Endothelial cell of umbilical vein (primary cell): ENCODE measurements at regions not wholly inside any gene's neighbourhood (a gene's known extent, or its start where the extent isn't known, plus 50 kb on each side); places are given as distances from the start of the nearest gene placed in this dataset.

Experiments
- BruUV-seq: library from RNA; stranded (reverse); fragments of 400-500 nt; replicated peaks from 2 replicates; lab custom pipeline; 2021; lab: Mats Ljungman, UMichigan
- CTCF ChIA-PET: fragments of 300-600, 350-600 bp; sonication (Branson Sonifier 250); formaldehyde crosslinking; loops from one replicate; lab custom pipeline; 2021; ENCODE audit warnings: antibody characterized with exemption, inconsistent platforms; lab: Charles Lee
- POLR2A ChIA-PET: fragments of 300-600, 350-600 bp; sonication (Branson Sonifier 250); formaldehyde crosslinking; loops from one replicate; lab custom pipeline; 2021; ENCODE audit warnings: antibody characterized with exemption, inconsistent platforms; lab: Charles Lee
- DNase-seq: peaks from one replicate; pipeline ENCODE4 v3.0.0-alpha.2; 2011; ENCODE audit warnings: low read depth, low spot score
- FAIRE-seq: peaks from 2 replicates; lab custom pipeline; 2011; peaks lifted over from hg19 to GRCh38; lab: Jason Lieb, UNC
- H2AFZ ChIP-seq: 2 replicates; pipeline ENCODE4 v1.6.0; 2012; ENCODE audit warnings: low read depth, low read length, control low read depth, inconsistent platforms
- H3K27ac ChIP-seq: 2 replicates; pipeline ENCODE4 v1.5.1; 2011; ENCODE audit warnings: low read depth, mild to moderate bottlenecking, control low read depth, low read length, moderate library complexity; ENCODE audit not compliant: insufficient read depth
- H3K27me3 ChIP-seq, 2 experiments: 2 replicates each; pipeline versions ENCODE4 v1.6.0 to v1.6.1; 2011; ENCODE audit warnings: low read length in 2 of 2, mixed read lengths in 1 of 2; ENCODE audit not compliant: control insufficient read depth in 2 of 2, insufficient read depth in 2 of 2
- H3K36me3 ChIP-seq, 2 experiments: 2 replicates in 1 of 2; 3 replicates in 1 of 2; pipeline ENCODE4 v1.5.1; 2011; ENCODE audit warnings: low read length in 2 of 2, mild to moderate bottlenecking in 1 of 2, moderate library complexity in 1 of 2; ENCODE audit not compliant: control insufficient read depth in 2 of 2, insufficient read depth in 2 of 2; ENCODE audit errors: extremely low read depth in 1 of 2
- H3K4me1 ChIP-seq: 3 replicates; pipeline ENCODE4 v1.5.1; 2011; ENCODE audit warnings: mild to moderate bottlenecking, low read length; ENCODE audit not compliant: control insufficient read depth, insufficient read depth; ENCODE audit errors: extremely low read depth
- H3K4me2 ChIP-seq: 2 replicates; pipeline ENCODE4 v1.6.1; 2011; ENCODE audit warnings: low read length, control low read depth, mixed read lengths; ENCODE audit not compliant: insufficient read depth
- H3K4me3 ChIP-seq, 3 experiments: fragments of 200-600 bp in 1 of 3; sonication (generic), shearing (Covaris generic) in 1 of 3; replicated peaks in 1 of 3; 2 replicates each; pipeline ENCODE4 v1.5.1; 2011 to 2016; ENCODE audit warnings: control low read depth in 3 of 3, low read length in 3 of 3, mild to moderate bottlenecking in 2 of 3, inconsistent platforms in 1 of 3, low read depth in 1 of 3, moderate library complexity in 1 of 3; ENCODE audit not compliant: insufficient read depth in 1 of 3
- H3K79me2 ChIP-seq: 2 replicates; pipeline ENCODE4 v1.6.0; 2012; ENCODE audit warnings: low read length, inconsistent platforms; ENCODE audit not compliant: control insufficient read depth, insufficient read depth
- H3K9ac ChIP-seq: replicated peaks from 2 replicates; pipeline ENCODE3; 2011; ENCODE audit warnings: low read length, control low read depth; ENCODE audit not compliant: insufficient read depth; ENCODE audit errors: extremely low read depth
- H3K9me1 ChIP-seq: replicated peaks from 3 replicates; pipeline ENCODE4 v1.6.0; 2011; ENCODE audit warnings: mild to moderate bottlenecking, low read length; ENCODE audit not compliant: control insufficient read depth, insufficient read depth; ENCODE audit errors: extremely low read depth
- H3K9me3 ChIP-seq: replicated peaks from 2 replicates; pipeline ENCODE4 v1.5.1; 2012; ENCODE audit warnings: low read length, inconsistent platforms; ENCODE audit not compliant: control insufficient read depth, insufficient read depth
- H4K20me1 ChIP-seq: replicated peaks from 2 replicates; pipeline ENCODE3; 2011; ENCODE audit warnings: mild to moderate bottlenecking, low read length; ENCODE audit not compliant: control insufficient read depth, insufficient read depth; ENCODE audit errors: extremely low read depth
- EZH2 ChIP-seq: IDR thresholded peaks from 2 replicates; pipeline ENCODE4 v1.6.1; 2012; ENCODE audit warnings: borderline replicate concordance, low read depth, mild to moderate bottlenecking, moderate library complexity, low read length, inconsistent platforms; ENCODE audit not compliant: severe bottlenecking
- FOS ChIP-seq: IDR thresholded peaks from 2 replicates; pipeline ENCODE4 v1.6.1; 2011; ENCODE audit warnings: mild to moderate bottlenecking, low read length, moderate library complexity, borderline replicate concordance; ENCODE audit not compliant: insufficient read depth
- GATA2 ChIP-seq: IDR thresholded peaks from 2 replicates; pipeline ENCODE4 v1.7.0; 2011; ENCODE audit warnings: low read depth, mild to moderate bottlenecking, moderate library complexity, mixed read lengths, low read length; ENCODE audit not compliant: insufficient read length, insufficient read depth
- JUN ChIP-seq: IDR thresholded peaks from 2 replicates; pipeline ENCODE4 v1.6.1; 2011; ENCODE audit warnings: borderline replicate concordance, low read depth; ENCODE audit not compliant: insufficient read length, insufficient read depth
- dilution Hi-C: fragments of 300-500 bp; cut with MboI; formaldehyde crosslinking; loops from one replicate; pipeline ENCODE4 v1.15.0; 2019; ENCODE audit warnings: low sequenced_read_pairs; ENCODE audit not compliant: extremely low pct_ligation_motif_present
- intact Hi-C: fragments of 100-400 bp; cut with micrococcal nuclease; formaldehyde crosslinking; loops from one replicate; pipeline ENCODE4 v1.10.0; 2022
- TF ChIP-seq, protein P1 (sequence below): IDR thresholded peaks from 2 replicates; pipeline ENCODE4 v1.6.1; 2011; ENCODE audit not compliant: insufficient read depth, insufficient read length
- TF ChIP-seq, protein P2 (sequence below), 2 donors: IDR thresholded peaks; 1 replicate in 1 of 2; 2 replicates in 1 of 2; pipeline ENCODE4 v1.5.1; 2011; ENCODE audit warnings: low read length in 2 of 2, mild to moderate bottlenecking in 2 of 2, moderate library complexity in 2 of 2, control low read depth in 1 of 2, inconsistent platforms in 1 of 2, low read depth in 1 of 2; ENCODE audit not compliant: insufficient read depth in 1 of 2; ENCODE audit errors: extremely low read depth in 1 of 2

DNA sequence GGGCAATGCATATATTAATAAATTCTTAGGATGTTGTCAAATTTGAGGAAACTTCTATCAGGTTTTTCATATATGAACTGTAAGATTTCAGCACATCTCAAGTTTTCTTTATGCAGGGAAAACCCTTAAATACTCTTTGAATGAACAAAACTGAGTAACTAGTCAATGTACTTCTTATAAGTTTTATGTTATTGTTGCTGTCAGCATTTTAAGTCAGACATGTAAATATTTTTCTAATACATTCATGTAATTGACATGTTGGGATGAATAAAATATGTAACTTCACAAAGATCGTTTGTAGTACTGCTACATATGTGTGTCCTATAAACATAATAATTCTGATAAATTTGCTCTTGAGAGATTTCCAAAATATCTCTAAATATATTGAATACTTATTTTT is 109.6 kb downstream of the BMP4 start:
- H3K27me3 ChIP-seq, result no peaks in the 10 kb centered on the region
- no peak for DNase-seq
- no peak overlapping the region for H2AFZ ChIP-seq
- dilution Hi-C loops, result no loop called here
- ChIA-PET POLR2A (no interaction called here), CTCF (no interaction called here)
- no peaks in the 10 kb centered on the region for H3K9me3 ChIP-seq
- H3K79me2 ChIP-seq, result no peaks in the 10 kb centered on the region
- BruUV-seq, result no TSS peak
- H3K9ac ChIP-seq, result no peak overlapping the region
- H3K4me2 ChIP-seq, result no peak overlapping the region
- H3K9me1 ChIP-seq, result no peaks in the 10 kb centered on the region
- intact Hi-C loops, result no loop called here
- no peak overlapping the region for H3K27ac ChIP-seq
- TF ChIP-seq FOS, result no peak
- TF ChIP-seq JUN, result no peak
- TF ChIP-seq GATA2, result no peak
- TF ChIP-seq, protein P1, sequence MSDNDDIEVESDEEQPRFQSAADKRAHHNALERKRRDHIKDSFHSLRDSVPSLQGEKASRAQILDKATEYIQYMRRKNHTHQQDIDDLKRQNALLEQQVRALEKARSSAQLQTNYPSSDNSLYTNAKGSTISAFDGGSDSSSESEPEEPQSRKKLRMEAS, result no peak
- no peak for TF ChIP-seq EZH2
- no peak overlapping the region for H3K4me3 ChIP-seq
- no peaks in the 10 kb centered on the region for H4K20me1 ChIP-seq
- no peaks in the 10 kb centered on the region for H3K36me3 ChIP-seq
- FAIRE-seq, result no peak
- H3K4me1 ChIP-seq, result peaks cover 32% of the 10 kb centered on the region

DNA sequence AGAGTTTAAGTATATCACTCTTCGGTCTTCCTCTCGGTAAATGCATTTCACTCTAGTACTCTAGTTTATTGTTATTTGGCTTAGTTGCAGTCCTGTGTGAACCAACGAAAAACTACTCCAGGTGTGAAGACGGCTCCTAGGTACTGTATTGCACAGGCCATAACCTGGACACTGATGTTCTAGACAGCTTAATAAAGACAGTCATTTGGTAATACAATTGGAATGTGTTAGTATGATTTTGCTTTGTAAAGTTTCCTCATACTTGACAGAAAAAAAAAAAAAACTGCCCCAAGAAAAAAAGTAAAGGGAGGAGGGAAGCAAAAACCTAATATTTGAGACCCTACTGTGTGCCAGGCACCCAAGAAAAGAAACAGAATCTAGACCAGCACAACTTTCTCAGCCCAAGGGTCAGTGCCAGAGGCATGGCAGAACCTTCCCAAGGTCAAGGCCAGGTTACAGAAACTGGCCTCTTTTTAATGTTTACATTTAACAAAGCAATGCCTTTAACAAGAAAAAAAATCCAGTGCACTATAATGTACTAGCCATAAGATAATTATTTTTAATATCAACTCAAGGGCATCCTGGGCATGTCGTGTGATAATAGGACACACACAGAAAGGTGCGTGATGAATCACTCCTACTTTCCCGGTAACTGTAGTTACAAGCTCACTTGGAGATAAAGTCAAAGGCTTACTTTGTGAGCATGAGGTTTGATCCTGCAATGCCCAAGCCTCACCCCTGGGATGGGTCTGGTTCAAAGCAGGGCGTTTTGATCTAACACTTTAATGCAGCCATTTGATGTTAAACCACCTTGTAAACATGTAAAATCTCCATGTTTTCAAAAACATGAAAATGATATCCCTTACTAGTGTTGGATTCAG is 110.6 kb downstream of the BMP4 start:
- Histone ChIP-seq H3K9me3 (no peaks in the 10 kb centered on the region), H3K27me3 (no peaks in the 10 kb centered on the region), H3K4me2 (no peak overlapping the region), H3K27ac (no peak overlapping the region), H4K20me1 (no peaks in the 10 kb centered on the region), H2AFZ (no peak overlapping the region), H3K4me3 (no peak overlapping the region), H3K36me3 (no peaks in the 10 kb centered on the region), H3K79me2 (no peaks in the 10 kb centered on the region), H3K9me1 (no peaks in the 10 kb centered on the region), H3K9ac (no peak overlapping the region), H3K4me1 (peaks cover 33% of the 10 kb centered on the region)
- FAIRE-seq (no peak), DNase-seq (no peak)
- BruUV-seq, result no TSS peak
- POLR2A ChIA-PET, result no interaction called here
- dilution Hi-C loops (no loop called here), intact Hi-C loops (no loop called here)
- CTCF ChIA-PET, result no interaction called here
- TF ChIP-seq JUN (no peak), EZH2 (no peak), GATA2 (no peak)
- TF ChIP-seq, protein P2, sequence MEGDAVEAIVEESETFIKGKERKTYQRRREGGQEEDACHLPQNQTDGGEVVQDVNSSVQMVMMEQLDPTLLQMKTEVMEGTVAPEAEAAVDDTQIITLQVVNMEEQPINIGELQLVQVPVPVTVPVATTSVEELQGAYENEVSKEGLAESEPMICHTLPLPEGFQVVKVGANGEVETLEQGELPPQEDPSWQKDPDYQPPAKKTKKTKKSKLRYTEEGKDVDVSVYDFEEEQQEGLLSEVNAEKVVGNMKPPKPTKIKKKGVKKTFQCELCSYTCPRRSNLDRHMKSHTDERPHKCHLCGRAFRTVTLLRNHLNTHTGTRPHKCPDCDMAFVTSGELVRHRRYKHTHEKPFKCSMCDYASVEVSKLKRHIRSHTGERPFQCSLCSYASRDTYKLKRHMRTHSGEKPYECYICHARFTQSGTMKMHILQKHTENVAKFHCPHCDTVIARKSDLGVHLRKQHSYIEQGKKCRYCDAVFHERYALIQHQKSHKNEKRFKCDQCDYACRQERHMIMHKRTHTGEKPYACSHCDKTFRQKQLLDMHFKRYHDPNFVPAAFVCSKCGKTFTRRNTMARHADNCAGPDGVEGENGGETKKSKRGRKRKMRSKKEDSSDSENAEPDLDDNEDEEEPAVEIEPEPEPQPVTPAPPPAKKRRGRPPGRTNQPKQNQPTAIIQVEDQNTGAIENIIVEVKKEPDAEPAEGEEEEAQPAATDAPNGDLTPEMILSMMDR (IDR thresholded peaks at IDR 0.05; ENCODE audit: extremely low read depth in 1 of 2, insufficient read depth in 1 of 2, low read depth in 1 of 2, low read length in 2 of 2), result no peak
